BLaER1 treated with 17β-estradiol and CSF1 and Interleukin-3, amounts not matched to agents 10 nM and 100 nM (cell line): ENCODE measurements at regions not wholly inside any gene's neighbourhood (a gene's known extent, or its start where the extent isn't known, plus 50 kb on each side); places are given as distances from the start of the nearest gene placed in this dataset.
"Not testable (repeated sequence)": the region's sequence is repeated elsewhere in the genome, so short reads cannot be mapped to it uniquely, and the experiment has no call there.

Experiments
- H3K27ac ChIP-seq, 11 experiments: shearing (Covaris generic); formaldehyde crosslinking; 2 replicates each; pipeline ENCODE4 v1.8.1; 2022
- H3K27me3 ChIP-seq, 11 experiments: shearing (Covaris generic); formaldehyde crosslinking; 2 replicates each; pipeline ENCODE4 v1.8.1; 2022
- H3K36me3 ChIP-seq, 11 experiments: shearing (Covaris generic); formaldehyde crosslinking; 2 replicates each; pipeline ENCODE4 v1.8.1; 2022
- H3K4me1 ChIP-seq, 10 experiments: shearing (Covaris generic); formaldehyde crosslinking; 2 replicates each; pipeline ENCODE4 v1.8.1; 2022
- H3K4me2 ChIP-seq, 11 experiments: shearing (Covaris generic); formaldehyde crosslinking; 2 replicates each; pipeline ENCODE4 v1.8.1; 2022
- H3K4me3 ChIP-seq, 10 experiments: shearing (Covaris generic); formaldehyde crosslinking; 2 replicates each; pipeline ENCODE4 v1.8.1; 2022
- H3K9ac ChIP-seq, 11 experiments: shearing (Covaris generic); formaldehyde crosslinking; 2 replicates each; pipeline ENCODE4 v1.8.1; 2022
- H3K9me3 ChIP-seq, 11 experiments: shearing (Covaris generic); formaldehyde crosslinking; replicated peaks in 1 of 11; 2 replicates each; pipeline ENCODE4 v1.8.1; 2022
- H4K20me1 ChIP-seq, 11 experiments: shearing (Covaris generic); formaldehyde crosslinking; 2 replicates each; pipeline ENCODE4 v1.8.1; 2022
- Cebpa-rat ChIP-seq, 11 experiments: shearing (Covaris generic); IDR thresholded peaks; 2 replicates each; pipeline ENCODE4 v1.8.1; 2022

GRCh38 chrX:139360356-139360755 lies 170.2 kb upstream of the F9 start:
- Histone ChIP-seq H3K4me1 (no peaks in the 10 kb centered on the region), H3K9me3 (peaks cover 0 to 14% (median 9%) of the 10 kb centered on the region in 11 experiments; a peak in 14 of 22 replicates), H3K36me3 (no peaks in the 10 kb centered on the region), H3K27ac (no peak overlapping the region), H3K4me3 (no peak overlapping the region), H3K27me3 (peaks cover 68 to 97% (median 89%) of the 10 kb centered on the region in 11 experiments), H4K20me1 (no peaks in the 10 kb centered on the region), H3K4me2 (no peak overlapping the region), H3K9ac (no peak overlapping the region)
- no peak for TF ChIP-seq Cebpa-rat (IDR thresholded peaks at IDR 0.05)

- not testable (repeated sequence) for H4K20me1 ChIP-seq, H3K9ac ChIP-seq, H3K4me2 ChIP-seq, H3K36me3 ChIP-seq, H3K27ac ChIP-seq, H3K9me3 ChIP-seq, H3K4me1 ChIP-seq, H3K4me3 ChIP-seq
- peaks cover 62 to 99% (median 85%) of the 10 kb centered on the region in 11 experiments for H3K27me3 ChIP-seq
These were observed 187.9 kb upstream of the F9 start for GRCh38 chrX:139342594-139342991.

- not testable (repeated sequence) for H3K36me3 ChIP-seq, H3K9ac ChIP-seq, H3K4me2 ChIP-seq, H4K20me1 ChIP-seq, H3K4me3 ChIP-seq, H3K9me3 ChIP-seq, H3K27ac ChIP-seq, H3K4me1 ChIP-seq
- peaks cover 59 to 99% (median 85%) of the 10 kb centered on the region in 11 experiments for H3K27me3 ChIP-seq
These were observed 188.5 kb upstream of the F9 start for GRCh38 chrX:139341855-139342593.

GRCh38 chrX:139332441-139332840 lies 198.1 kb upstream of the F9 start:
- Histone ChIP-seq H3K36me3 (no peaks in the 10 kb centered on the region), H3K27me3 (peaks cover 53 to 96% (median 83%) of the 10 kb centered on the region in 11 experiments), H3K27ac (no peak overlapping the region), H3K4me3 (no peak overlapping the region), H3K4me2 (no peak overlapping the region), H3K9ac (no peak overlapping the region), H4K20me1 (no peaks in the 10 kb centered on the region), H3K9me3 (peaks cover 0 to 19% (median 7%) of the 10 kb centered on the region in 11 experiments; a peak in 13 of 22 replicates), H3K4me1 (no peaks in the 10 kb centered on the region)
- no peak for TF ChIP-seq Cebpa-rat (IDR thresholded peaks at IDR 0.05)

GRCh38 chrX:139327355-139327754 lies 203.2 kb upstream of the F9 start:
- H3K27me3 ChIP-seq: peaks cover 54 to 96% (median 80%) of the 10 kb centered on the region in 11 experiments; a peak in 21 of 22 replicates
- no peaks in the 10 kb centered on the region for H3K36me3 ChIP-seq
- no peak overlapping the region for H3K4me3 ChIP-seq
- H3K27ac ChIP-seq: no peak overlapping the region
- TF ChIP-seq Cebpa-rat (IDR thresholded peaks at IDR 0.05): no peak
- no peak overlapping the region for H3K4me2 ChIP-seq
- H3K9me3 ChIP-seq: peaks cover 0 to 23% (median 7%) of the 10 kb centered on the region in 11 experiments; a peak in 13 of 22 replicates
- H4K20me1 ChIP-seq: no peaks in the 10 kb centered on the region
- no peak overlapping the region for H3K9ac ChIP-seq
- no peaks in the 10 kb centered on the region for H3K4me1 ChIP-seq

GRCh38 chrX:139324756-139325155 lies 205.8 kb upstream of the F9 start:
- Histone ChIP-seq H3K9me3 (peaks cover 0 to 12% (median 3%) of the 10 kb centered on the region in 11 experiments; a peak in 8 of 22 replicates), H4K20me1 (no peaks in the 10 kb centered on the region), H3K4me1 (no peaks in the 10 kb centered on the region), H3K27me3 (peaks cover 47 to 95% (median 70%) of the 10 kb centered on the region in 11 experiments), H3K4me3 (no peak overlapping the region), H3K9ac (no peak overlapping the region), H3K4me2 (no peak overlapping the region), H3K36me3 (no peaks in the 10 kb centered on the region), H3K27ac (no peak overlapping the region)
- TF ChIP-seq Cebpa-rat (IDR thresholded peaks at IDR 0.05): no peak

GRCh38 chrX:139320661-139321354 lies 209.7 kb upstream of the F9 start:
- not testable (repeated sequence) for H3K36me3 ChIP-seq, H4K20me1 ChIP-seq, H3K4me1 ChIP-seq, H3K9ac ChIP-seq, H3K9me3 ChIP-seq, H3K27ac ChIP-seq, H3K4me2 ChIP-seq, H3K4me3 ChIP-seq
- H3K27me3 ChIP-seq: peaks cover 60 to 95% (median 79%) of the 10 kb centered on the region in 11 experiments

- Histone ChIP-seq H3K9me3 (peaks cover 25 to 51% (median 33%) of the 10 kb centered on the region in 11 experiments), H3K27me3 (peaks cover 41 to 69% (median 51%) of the 10 kb centered on the region in 11 experiments)
- not testable (repeated sequence) for H3K9ac ChIP-seq, H3K4me2 ChIP-seq, H3K4me3 ChIP-seq, H3K36me3 ChIP-seq, H3K27ac ChIP-seq, H3K4me1 ChIP-seq, H4K20me1 ChIP-seq
These were observed 223.9 kb upstream of the F9 start for GRCh38 chrX:139306675-139307074.

- Histone ChIP-seq H3K9ac (no peak overlapping the region), H3K4me1 (no peaks in the 10 kb centered on the region), H3K36me3 (no peaks in the 10 kb centered on the region; a peak in 1 of 22 replicates), H3K4me2 (no peak overlapping the region), H3K4me3 (no peak overlapping the region), H3K27ac (no peak overlapping the region), H3K9me3 (peaks cover 25 to 47% (median 33%) of the 10 kb centered on the region in 11 experiments), H4K20me1 (no peaks in the 10 kb centered on the region; a peak in 1 of 22 replicates), H3K27me3 (peaks cover 49 to 81% (median 56%) of the 10 kb centered on the region in 11 experiments)
- no peak for TF ChIP-seq Cebpa-rat (IDR thresholded peaks at IDR 0.05)
These were observed 226.1 kb upstream of the F9 start for GRCh38 chrX:139304471-139304870.
